Sigmoid colon (tissue), 6 donors: ENCODE measurements at regions not wholly inside any gene's neighbourhood (a gene's known extent, or its start where the extent isn't known, plus 50 kb on each side); places are given as distances from the start of the nearest gene placed in this dataset.

Experiments used
- DNase-seq: peaks from one replicate; pipeline ENCODE4 v3.0.0-alpha.2; 2019
- H3K27ac ChIP-seq, 4 donors: fragments of 200-600 bp; sonication (generic); one replicate each; pipeline ENCODE4 v1.5.1; 2016 to 2019; ENCODE audit warnings: mild to moderate bottlenecking in 1 of 4
- H3K27me3 ChIP-seq, 3 donors: fragments of 200-600 bp; sonication (generic); one replicate each; pipeline ENCODE4 v1.5.1; 2019; ENCODE audit warnings: mild to moderate bottlenecking in 1 of 3
- H3K36me3 ChIP-seq, 4 donors: fragments of 200-600 bp; sonication (generic); one replicate each; pipeline ENCODE4 v1.5.1; 2016 to 2019
- H3K4me1 ChIP-seq, 4 donors: fragments of 200-600 bp; sonication (generic); one replicate each; pipeline ENCODE4 v1.5.1; 2017 to 2019
- H3K4me3 ChIP-seq, 4 donors: fragments of 200-600 bp; sonication (generic); one replicate each; pipeline ENCODE4 v1.5.1; 2017 to 2019; ENCODE audit warnings: mild to moderate bottlenecking in 2 of 4, moderate library complexity in 1 of 4
- H3K9me3 ChIP-seq, 4 donors: fragments of 200-600 bp in 3 of 4; sonication (generic) in 3 of 4; one replicate each; pipeline versions ENCODE4 v1.5.1 to v1.6.1; 2013 to 2019
- EP300 ChIP-seq, 4 donors: sonication (generic); formaldehyde crosslinking; IDR thresholded peaks; one replicate each; pipeline ENCODE4 v1.6.1; 2017; ENCODE audit warnings: antibody characterized with exemption in 4 of 4
- POLR2A ChIP-seq, 2 donors: fragments of 450-650 bp; IDR thresholded peaks; one replicate each; pipeline ENCODE4 v1.6.1; 2016; ENCODE audit warnings: antibody characterized with exemption in 2 of 2, mild to moderate bottlenecking in 2 of 2, moderate library complexity in 2 of 2
- POLR2AphosphoS5 ChIP-seq, 4 donors: sonication (generic); formaldehyde crosslinking; IDR thresholded peaks; one replicate each; pipeline ENCODE4 v1.6.1; 2017; ENCODE audit warnings: antibody characterized with exemption in 4 of 4
- WGBS, 2 donors: extraction: QIAGEN DNeasy Blood & Tissue Kit; methylation state at CpG; one replicate each; pipeline ENCODE4 v1.1.7; 2013; 5-methylcytosine and 5-hydroxymethylcytosine counted together
- intact Hi-C: fragments of 100-400 bp; cut with DNase I; formaldehyde crosslinking; loops from one replicate; pipeline ENCODE4 v1.15.1; 2023
- TF ChIP-seq, protein P1 (sequence below), 4 experiments: fragments of 450-650 bp in 3 of 4; fragments of 200-600 bp in 1 of 4; IDR thresholded peaks; one replicate each; pipeline ENCODE4 v1.5.1; 2016 to 2019; ENCODE audit warnings: antibody characterized with exemption in 4 of 4, mild to moderate bottlenecking in 3 of 4, moderate library complexity in 2 of 4
- donor health status: healthy with polysubstance abuse.
- donor health status: healthy.

DNA sequence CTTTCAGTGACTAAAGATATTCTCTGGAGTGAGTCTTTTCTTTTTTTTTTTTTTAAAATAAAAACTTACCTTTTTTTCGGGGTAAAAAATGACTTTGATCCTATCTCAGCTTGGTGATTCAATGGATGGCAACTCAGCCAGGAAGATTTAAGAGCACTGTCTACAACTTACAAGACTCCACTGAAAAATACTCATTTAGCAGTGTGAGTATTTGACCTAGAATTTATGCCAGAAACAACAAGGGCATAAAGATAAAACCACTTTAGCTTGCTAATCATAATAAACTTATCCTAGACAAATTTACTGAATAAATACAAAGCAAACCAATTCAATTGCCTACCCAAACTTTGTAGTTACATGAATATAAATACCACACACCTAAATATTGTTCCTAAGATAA is 446.6 kb downstream of the RPS29 start:
- intact Hi-C loops = no loop called here
- TF ChIP-seq POLR2A (IDR thresholded peaks at IDR 0.05) (no peak), EP300 (IDR thresholded peaks at IDR 0.05) (no peak), POLR2AphosphoS5 (IDR thresholded peaks at IDR 0.05) (no peak)
- TF ChIP-seq, protein P1, sequence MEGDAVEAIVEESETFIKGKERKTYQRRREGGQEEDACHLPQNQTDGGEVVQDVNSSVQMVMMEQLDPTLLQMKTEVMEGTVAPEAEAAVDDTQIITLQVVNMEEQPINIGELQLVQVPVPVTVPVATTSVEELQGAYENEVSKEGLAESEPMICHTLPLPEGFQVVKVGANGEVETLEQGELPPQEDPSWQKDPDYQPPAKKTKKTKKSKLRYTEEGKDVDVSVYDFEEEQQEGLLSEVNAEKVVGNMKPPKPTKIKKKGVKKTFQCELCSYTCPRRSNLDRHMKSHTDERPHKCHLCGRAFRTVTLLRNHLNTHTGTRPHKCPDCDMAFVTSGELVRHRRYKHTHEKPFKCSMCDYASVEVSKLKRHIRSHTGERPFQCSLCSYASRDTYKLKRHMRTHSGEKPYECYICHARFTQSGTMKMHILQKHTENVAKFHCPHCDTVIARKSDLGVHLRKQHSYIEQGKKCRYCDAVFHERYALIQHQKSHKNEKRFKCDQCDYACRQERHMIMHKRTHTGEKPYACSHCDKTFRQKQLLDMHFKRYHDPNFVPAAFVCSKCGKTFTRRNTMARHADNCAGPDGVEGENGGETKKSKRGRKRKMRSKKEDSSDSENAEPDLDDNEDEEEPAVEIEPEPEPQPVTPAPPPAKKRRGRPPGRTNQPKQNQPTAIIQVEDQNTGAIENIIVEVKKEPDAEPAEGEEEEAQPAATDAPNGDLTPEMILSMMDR (IDR thresholded peaks at IDR 0.05) = no peak
- Histone ChIP-seq H3K27me3 (no peaks in the 10 kb centered on the region), H3K4me3 (no peak overlapping the region), H3K4me1 (no peaks in the 10 kb centered on the region), H3K9me3 (no peaks in the 10 kb centered on the region), H3K36me3 (no peaks in the 10 kb centered on the region), H3K27ac (no peak overlapping the region)
- WGBS, 2 donors = 50 to 61% methylated on average over 1 of the region's 1 CpG
- no peak for DNase-seq

DNA sequence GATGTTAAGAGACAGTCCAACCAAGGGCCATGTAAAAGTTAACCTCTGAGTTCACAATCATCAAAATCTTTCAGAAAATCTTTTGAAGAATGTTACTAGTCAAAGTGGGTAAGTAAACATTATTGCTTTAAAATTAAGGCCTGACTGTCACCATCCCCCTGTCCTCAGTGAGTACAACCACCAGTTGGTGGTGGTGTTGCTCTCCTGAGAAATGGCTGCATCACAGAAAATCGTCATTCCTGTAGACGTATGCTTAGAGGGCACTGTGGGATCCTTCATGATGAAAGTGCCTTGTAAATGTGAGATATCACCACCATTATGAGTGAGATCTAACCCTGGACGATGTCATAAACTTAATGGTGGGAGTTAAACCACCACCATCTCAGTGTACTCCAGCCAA is 451.2 kb downstream of the RPS29 start:
- WGBS, 2 donors = 24% methylated on average over 3 of the region's 3 CpGs
- Histone ChIP-seq H3K4me1 (no peaks in the 10 kb centered on the region), H3K4me3 (no peak overlapping the region), H3K27me3 (no peaks in the 10 kb centered on the region), H3K27ac (no peak overlapping the region), H3K9me3 (no peaks in the 10 kb centered on the region), H3K36me3 (no peaks in the 10 kb centered on the region)
- intact Hi-C loops = no loop called here
- no peak for TF ChIP-seq POLR2A (IDR thresholded peaks at IDR 0.05)
- TF ChIP-seq, protein P1 (IDR thresholded peaks at IDR 0.05) = no peak
- no peak for TF ChIP-seq POLR2AphosphoS5 (IDR thresholded peaks at IDR 0.05)
- TF ChIP-seq EP300 (IDR thresholded peaks at IDR 0.05) = no peak
- DNase-seq = no peak

DNA sequence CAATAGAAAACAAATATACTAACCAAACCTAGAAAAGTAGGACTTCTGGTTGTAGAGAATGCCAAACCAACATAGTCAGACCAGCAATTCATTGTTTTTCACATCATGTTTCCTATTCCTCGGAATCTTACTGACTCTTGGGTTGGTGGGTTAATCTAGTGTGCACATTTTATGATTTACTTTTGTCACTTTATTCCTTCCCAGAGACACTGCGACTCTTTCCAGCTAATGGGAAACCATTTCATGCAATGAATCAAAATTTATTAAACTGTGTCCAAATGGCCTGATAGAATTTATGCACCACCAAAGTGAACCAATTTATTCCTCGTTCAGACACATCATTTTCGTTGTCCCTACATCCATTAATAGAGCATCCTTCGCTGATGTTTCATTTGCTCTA is 464.9 kb downstream of the RPS29 start:
- Histone ChIP-seq H3K4me3 (no peak overlapping the region), H3K27ac (no peak overlapping the region)
- WGBS, 2 donors = 80 to 82% methylated on average over 5 of the region's 5 CpGs

DNA sequence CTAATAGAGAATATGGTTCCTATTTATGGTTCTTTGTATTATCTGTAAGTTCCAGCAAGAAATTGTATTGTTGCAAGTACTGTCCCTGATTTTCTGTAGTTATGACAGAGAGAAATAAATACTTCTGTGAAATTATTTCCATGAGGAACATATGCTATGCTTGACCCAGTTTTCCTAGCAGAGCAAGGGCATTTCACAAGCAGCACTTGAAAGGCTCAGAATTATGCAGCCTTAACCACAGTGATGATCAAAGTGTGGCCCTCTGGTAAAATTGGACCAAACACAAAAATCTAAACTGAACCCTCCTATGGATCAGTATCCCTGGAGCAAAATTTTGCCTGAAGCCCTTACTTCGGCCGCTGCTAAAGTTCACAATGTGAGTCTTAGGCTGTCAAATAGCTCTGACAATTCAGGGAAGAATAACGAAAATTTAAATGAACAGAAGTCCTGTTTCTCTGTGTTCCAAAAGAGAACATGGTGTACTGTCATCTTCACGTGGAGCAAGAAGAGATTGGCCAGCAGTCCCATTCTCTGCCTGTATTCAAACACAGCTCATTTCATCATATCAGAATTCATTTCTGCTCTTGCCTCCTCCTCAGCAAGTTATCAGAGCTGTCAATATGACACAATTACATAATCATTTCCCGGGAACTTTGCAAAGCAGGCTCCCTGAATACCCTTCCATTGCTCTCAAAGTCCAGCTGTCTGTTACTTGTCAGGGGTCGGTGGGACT is 471.9 kb downstream of the RPS29 start:
- WGBS, 2 donors = 67 to 77% methylated on average over 6 of the region's 6 CpGs
- H3K36me3 ChIP-seq = no peaks in the 10 kb centered on the region
- H3K4me3 ChIP-seq = no peak overlapping the region
- intact Hi-C loops = no loop called here
- no peaks in the 10 kb centered on the region for H3K27me3 ChIP-seq
- no peaks in the 10 kb centered on the region for H3K9me3 ChIP-seq
- no peaks in the 10 kb centered on the region for H3K4me1 ChIP-seq
- H3K27ac ChIP-seq = peak overlapping the region in 1 of 4 donors; percentile 56
- DNase-seq = no peak
- no peak for TF ChIP-seq POLR2AphosphoS5 (IDR thresholded peaks at IDR 0.05)
- TF ChIP-seq, protein P1 (IDR thresholded peaks at IDR 0.05) = no peak
- TF ChIP-seq POLR2A (IDR thresholded peaks at IDR 0.05) = no peak
- TF ChIP-seq EP300 (IDR thresholded peaks at IDR 0.05) = no peak

More for the DNA sequence above, 464.9 kb downstream of the RPS29 start:
- no peak for DNase-seq
- no peaks in the 10 kb centered on the region for H3K9me3 ChIP-seq
- H3K4me1 ChIP-seq = no peaks in the 10 kb centered on the region
- TF ChIP-seq, protein P1 (IDR thresholded peaks at IDR 0.05) = no peak
- no peak for TF ChIP-seq POLR2A (IDR thresholded peaks at IDR 0.05)
- no peak for TF ChIP-seq POLR2AphosphoS5 (IDR thresholded peaks at IDR 0.05)
- TF ChIP-seq EP300 (IDR thresholded peaks at IDR 0.05) = no peak
- intact Hi-C loops = no loop called here
- no peaks in the 10 kb centered on the region for H3K27me3 ChIP-seq
- H3K36me3 ChIP-seq = no peaks in the 10 kb centered on the region
